CD4-positive, alpha-beta T cell (primary cell): ENCODE measurements at regions not wholly inside any gene's neighbourhood (a gene's known extent, or its start where the extent isn't known, plus 50 kb on each side); places are given as distances from the start of the nearest gene placed in this dataset.

Source experiments
- ATAC-seq: fragments of 200-7000 bp; cut with Tn5 transposase; one replicate; pipeline ENCODE4 v1.10.0; 2022; ENCODE audit warnings: mild to moderate bottlenecking; ENCODE audit not compliant: poor library complexity
- CTCF ChIA-PET: fragments of 350-600 bp; sonication (Branson Sonifier 250); formaldehyde crosslinking; loops from one replicate; lab custom pipeline; 2021; ENCODE audit warnings: antibody characterized with exemption, inconsistent platforms; lab: Charles Lee
- POLR2A ChIA-PET: fragments of 350-600 bp; sonication (Branson Sonifier 250); formaldehyde crosslinking; loops from one replicate; lab custom pipeline; 2021; ENCODE audit warnings: antibody characterized with exemption, inconsistent platforms; lab: Charles Lee
- DNase-seq, 14 experiments: peaks; one replicate each; pipeline ENCODE4 v3.0.0-alpha.2; 2013 to 2020; ENCODE audit warnings: mixed read lengths in 2 of 14
- H3K27ac ChIP-seq, 2 donors: one replicate each; pipeline versions ENCODE4 v1.5.1 to v1.7.0; 2013; ENCODE audit warnings: low read length in 2 of 2, low read depth in 1 of 2, mild to moderate bottlenecking in 1 of 2
- H3K27me3 ChIP-seq, 2 experiments: 1 replicate in 1 of 2; 2 replicates in 1 of 2; pipeline versions ENCODE4 v1.6.1 to v1.7.0; 2013; ENCODE audit warnings: low read length in 2 of 2, control low read depth in 1 of 2, mild to moderate bottlenecking in 1 of 2, moderate library complexity in 1 of 2; ENCODE audit not compliant: insufficient read depth in 2 of 2, control insufficient read depth in 1 of 2
- H3K36me3 ChIP-seq: one replicate; pipeline ENCODE4 v1.6.1; 2013; ENCODE audit warnings: low read length, control low read depth; ENCODE audit not compliant: insufficient read depth
- H3K4me1 ChIP-seq: one replicate; pipeline ENCODE4 v1.6.1; 2013; ENCODE audit warnings: low read length, control low read depth; ENCODE audit not compliant: insufficient read depth
- H3K4me3 ChIP-seq: one replicate; pipeline ENCODE4 v1.5.1; 2013; ENCODE audit warnings: mild to moderate bottlenecking, low read length, moderate library complexity
- H3K9me3 ChIP-seq, 2 experiments: 1 replicate in 1 of 2; 2 replicates in 1 of 2; pipeline versions ENCODE4 v1.6.1 to v1.7.0; 2013; ENCODE audit warnings: low read length in 2 of 2, mild to moderate bottlenecking in 2 of 2, control low read depth in 1 of 2, moderate library complexity in 1 of 2; ENCODE audit not compliant: control insufficient read depth in 1 of 2, insufficient read depth in 1 of 2
- H3K27ac Mint-ChIP-seq: one replicate; pipeline ENCODE4 v1.8.0; 2020; ENCODE audit warnings: mixed read lengths
- H3K27me3 Mint-ChIP-seq: one replicate; pipeline ENCODE4 v1.8.0; 2021; ENCODE audit warnings: mixed read lengths
- H3K36me3 Mint-ChIP-seq: one replicate; pipeline ENCODE4 v1.8.0; 2021; ENCODE audit warnings: low read depth, mixed read lengths
- H3K4me1 Mint-ChIP-seq: one replicate; pipeline ENCODE4 v1.8.0; 2021; ENCODE audit warnings: low read depth, mixed read lengths
- H3K4me3 Mint-ChIP-seq: one replicate; pipeline ENCODE4 v1.8.0; 2020; ENCODE audit warnings: mild to moderate bottlenecking, mixed read lengths
- H3K9me3 Mint-ChIP-seq: one replicate; pipeline ENCODE4 v1.8.0; 2020; ENCODE audit warnings: mixed read lengths
- intact Hi-C, 2 experiments: fragments of 100-400 bp; cut with DNase I in 1 of 2; cut with micrococcal nuclease in 1 of 2; formaldehyde crosslinking; loops; one replicate each; pipeline versions ENCODE4 v1.15.1 to v1.9.0; 2023 to 2025; cut with DNase I, micrococcal nuclease
- TF ChIP-seq, protein P1 (sequence below): fragments of 200-600 bp; IDR thresholded peaks from one replicate; pipeline ENCODE4 v1.8.0; 2022; ENCODE audit warnings: antibody characterized with exemption, mild to moderate bottlenecking

DNA sequence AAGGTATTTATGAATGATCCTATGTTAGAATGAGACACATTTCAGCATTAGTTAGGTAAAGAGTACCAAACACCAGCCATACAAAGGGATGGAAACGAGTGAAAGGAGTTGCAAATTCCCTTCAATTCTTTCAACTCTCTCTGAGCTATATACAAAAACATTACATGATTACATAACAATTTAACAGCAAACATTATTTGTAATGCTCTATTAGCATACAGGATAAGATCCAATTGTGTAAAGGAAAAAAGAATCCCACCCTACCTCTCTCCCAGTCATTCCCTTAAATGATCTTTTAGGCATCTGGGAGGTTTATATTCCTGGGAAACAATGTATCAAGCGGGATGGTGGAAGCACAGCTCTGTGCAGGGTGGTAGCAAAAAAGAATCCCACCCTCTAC lies 117.9 kb downstream of the RHOU start:
- H3K9me3 ChIP-seq: no peaks in the 10 kb centered on the region
- ChIA-PET POLR2A (no interaction called here), CTCF (no interaction called here)
- no peaks in the 10 kb centered on the region for H3K27me3 ChIP-seq
- H3K4me3 Mint-ChIP-seq: no peak overlapping the region
- H3K4me1 Mint-ChIP-seq: no peaks in the 10 kb centered on the region
- no peaks in the 10 kb centered on the region for H3K36me3 Mint-ChIP-seq
- no peak overlapping the region for H3K4me3 ChIP-seq
- H3K36me3 ChIP-seq: no peaks in the 10 kb centered on the region
- H3K4me1 ChIP-seq: no peaks in the 10 kb centered on the region
- no peak overlapping the region for H3K27ac Mint-ChIP-seq
- DNase-seq (no peak), ATAC-seq (no peak)
- TF ChIP-seq, protein P1, sequence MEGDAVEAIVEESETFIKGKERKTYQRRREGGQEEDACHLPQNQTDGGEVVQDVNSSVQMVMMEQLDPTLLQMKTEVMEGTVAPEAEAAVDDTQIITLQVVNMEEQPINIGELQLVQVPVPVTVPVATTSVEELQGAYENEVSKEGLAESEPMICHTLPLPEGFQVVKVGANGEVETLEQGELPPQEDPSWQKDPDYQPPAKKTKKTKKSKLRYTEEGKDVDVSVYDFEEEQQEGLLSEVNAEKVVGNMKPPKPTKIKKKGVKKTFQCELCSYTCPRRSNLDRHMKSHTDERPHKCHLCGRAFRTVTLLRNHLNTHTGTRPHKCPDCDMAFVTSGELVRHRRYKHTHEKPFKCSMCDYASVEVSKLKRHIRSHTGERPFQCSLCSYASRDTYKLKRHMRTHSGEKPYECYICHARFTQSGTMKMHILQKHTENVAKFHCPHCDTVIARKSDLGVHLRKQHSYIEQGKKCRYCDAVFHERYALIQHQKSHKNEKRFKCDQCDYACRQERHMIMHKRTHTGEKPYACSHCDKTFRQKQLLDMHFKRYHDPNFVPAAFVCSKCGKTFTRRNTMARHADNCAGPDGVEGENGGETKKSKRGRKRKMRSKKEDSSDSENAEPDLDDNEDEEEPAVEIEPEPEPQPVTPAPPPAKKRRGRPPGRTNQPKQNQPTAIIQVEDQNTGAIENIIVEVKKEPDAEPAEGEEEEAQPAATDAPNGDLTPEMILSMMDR: no peak
- H3K27ac ChIP-seq: no peak overlapping the region
- H3K9me3 Mint-ChIP-seq: peaks cover 4% of the 10 kb centered on the region
- intact Hi-C loops: no loop called here
- H3K27me3 Mint-ChIP-seq: no peaks in the 10 kb centered on the region

DNA sequence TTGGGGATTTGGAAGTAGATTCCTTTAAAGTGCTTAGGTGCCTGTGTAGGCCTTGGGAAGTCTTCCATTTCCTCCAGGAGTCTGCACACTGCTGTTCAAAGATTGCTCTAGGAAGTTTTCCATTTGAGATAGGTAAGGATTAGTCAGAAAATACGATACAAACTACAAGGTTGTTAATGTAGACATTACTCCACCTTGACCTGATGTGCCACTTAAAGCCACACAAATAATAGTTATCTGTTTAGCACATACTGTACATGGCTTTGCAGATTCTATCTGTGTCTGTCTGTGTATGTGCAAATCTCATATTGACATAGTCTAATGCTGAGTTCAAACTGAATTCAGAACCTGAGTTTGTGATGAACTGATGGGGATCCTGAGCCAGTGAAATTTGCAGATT lies 118.4 kb downstream of the RHOU start:
- Histone ChIP-seq H3K4me1 (no peaks in the 10 kb centered on the region), H3K27ac (no peak overlapping the region), H3K27me3 (no peaks in the 10 kb centered on the region), H3K9me3 (no peaks in the 10 kb centered on the region), H3K4me3 (no peak overlapping the region), H3K36me3 (no peaks in the 10 kb centered on the region)
- ATAC-seq (no peak), DNase-seq (no peak)
- intact Hi-C loops: no loop called here
- no peak overlapping the region for H3K27ac Mint-ChIP-seq
- H3K36me3 Mint-ChIP-seq: no peaks in the 10 kb centered on the region
- CTCF ChIA-PET: no interaction called here
- TF ChIP-seq, protein P1: no peak
- POLR2A ChIA-PET: no interaction called here
- no peaks in the 10 kb centered on the region for H3K27me3 Mint-ChIP-seq
- H3K9me3 Mint-ChIP-seq: peaks cover 4% of the 10 kb centered on the region
- H3K4me1 Mint-ChIP-seq: no peaks in the 10 kb centered on the region
- no peak overlapping the region for H3K4me3 Mint-ChIP-seq

DNA sequence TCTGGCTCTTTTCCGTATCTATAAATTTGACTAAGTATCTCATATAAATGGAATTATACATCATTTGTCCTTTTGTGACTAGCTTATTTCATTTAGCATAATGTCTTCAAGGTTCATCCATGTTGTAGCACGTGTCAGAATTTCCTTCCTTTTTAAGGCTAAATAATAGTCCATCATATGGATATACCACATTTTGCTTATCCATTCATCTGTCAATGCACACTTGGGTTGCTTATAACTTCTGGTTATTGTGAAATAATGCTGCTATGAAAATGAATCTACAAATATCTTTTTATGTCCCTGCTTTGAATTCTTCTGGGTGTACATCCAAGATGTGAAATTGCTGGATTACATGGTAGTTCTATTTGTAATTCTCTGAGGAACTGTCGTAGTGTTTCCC lies 119.6 kb downstream of the RHOU start:
- Histone ChIP-seq H3K36me3 (no peaks in the 10 kb centered on the region), H3K4me1 (no peaks in the 10 kb centered on the region), H3K27me3 (no peaks in the 10 kb centered on the region), H3K9me3 (no peaks in the 10 kb centered on the region), H3K27ac (no peak overlapping the region), H3K4me3 (no peak overlapping the region)
- no peaks in the 10 kb centered on the region for H3K27me3 Mint-ChIP-seq
- H3K9me3 Mint-ChIP-seq: peaks cover 4% of the 10 kb centered on the region
- H3K4me3 Mint-ChIP-seq: no peak overlapping the region
- TF ChIP-seq, protein P1: no peak
- intact Hi-C loops: no loop called here
- no peak overlapping the region for H3K27ac Mint-ChIP-seq
- H3K36me3 Mint-ChIP-seq: no peaks in the 10 kb centered on the region
- CTCF ChIA-PET: no interaction called here
- POLR2A ChIA-PET: no interaction called here
- DNase-seq (no peak), ATAC-seq (no peak)
- no peaks in the 10 kb centered on the region for H3K4me1 Mint-ChIP-seq
